NCI-H510A treated with DMSO at 0.1 percent for 48 hours (cell line): ENCODE measurements at regions not wholly inside any gene's neighbourhood (a gene's known extent, or its start where the extent isn't known, plus 50 kb on each side); places are given as distances from the start of the nearest gene placed in this dataset.
A peak's percentile ranks its signal among the peaks of the same experiment; 100 is the strongest.

ENCODE experiments used
- DNase-seq: peaks from one replicate; lab custom pipeline; 2025; lab: John Stamatoyannopoulos, UW

DNA sequence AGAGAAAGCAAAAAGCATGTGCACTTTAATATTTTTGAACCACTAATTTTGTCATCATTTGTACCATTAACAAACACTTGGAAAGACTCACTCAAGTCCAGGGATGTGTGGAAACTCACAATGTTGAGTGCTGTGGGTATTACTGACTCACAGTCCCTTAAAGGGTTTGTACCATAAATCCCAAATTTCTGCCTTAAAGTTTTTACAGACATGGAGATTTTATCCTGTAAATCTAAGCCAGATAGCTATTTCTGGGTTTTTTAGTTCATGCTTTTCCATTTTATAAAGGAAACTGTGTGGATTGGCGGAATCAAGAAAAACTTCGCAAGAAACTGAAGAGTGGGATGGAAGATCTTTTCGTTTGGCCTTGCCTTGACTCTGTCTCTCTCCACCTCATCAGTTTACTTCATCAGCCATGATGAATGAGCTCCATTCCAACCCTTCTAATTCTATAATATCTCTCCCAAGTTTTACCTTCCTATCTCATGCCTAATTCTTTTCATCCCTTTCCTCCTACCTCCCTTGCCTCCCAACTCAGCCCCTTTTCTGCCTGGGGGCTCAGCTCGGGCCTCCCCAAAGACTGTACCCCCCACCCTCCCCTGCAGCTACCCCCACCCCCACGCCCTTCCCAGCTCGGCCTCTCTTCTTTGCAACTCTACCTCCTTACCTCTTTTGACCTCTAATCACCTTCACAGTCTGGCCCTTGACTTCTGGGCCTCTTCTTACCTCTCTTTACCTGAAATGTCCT lies 218.5 kb upstream of the MKLN1 start:
- DNase-seq = peak; percentile 15

DNA sequence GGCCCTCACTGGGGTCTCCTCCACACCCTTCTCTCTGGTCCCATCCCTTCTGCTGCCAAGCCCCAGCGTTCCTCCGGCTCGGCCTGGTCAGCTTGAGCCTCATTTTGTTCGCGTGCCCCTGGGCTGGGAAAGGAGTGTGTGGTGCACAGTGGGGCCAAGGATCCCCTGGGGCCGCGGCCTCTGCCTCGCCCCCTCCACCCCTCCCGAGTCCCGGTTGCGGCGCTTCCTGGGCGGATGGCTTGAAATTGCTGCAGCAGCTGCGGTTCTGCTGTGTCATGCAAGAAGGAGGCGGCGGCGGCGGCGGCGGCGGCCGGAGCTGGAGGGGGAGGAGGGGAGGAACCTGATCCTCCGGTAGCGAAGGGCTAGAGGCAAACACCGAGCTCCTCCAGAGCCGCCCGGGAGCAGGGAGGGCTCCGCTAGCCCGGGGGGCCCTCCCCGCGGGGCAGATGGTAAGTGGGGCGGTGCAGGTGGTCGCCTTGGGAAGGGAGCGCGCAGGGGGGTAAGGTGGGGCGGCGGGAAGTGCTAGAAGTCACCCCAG lies 217.8 kb upstream of the MKLN1 start:
- DNase-seq = peak; percentile 34

- peak; percentile 44 for DNase-seq
Measured at GRCh38 chr7:131110297-131111080, 217.2 kb upstream of the MKLN1 start.

- DNase-seq = peak; percentile 45
Measured at GRCh38 chr7:131111081-131111576, 216.5 kb upstream of the MKLN1 start.

DNA sequence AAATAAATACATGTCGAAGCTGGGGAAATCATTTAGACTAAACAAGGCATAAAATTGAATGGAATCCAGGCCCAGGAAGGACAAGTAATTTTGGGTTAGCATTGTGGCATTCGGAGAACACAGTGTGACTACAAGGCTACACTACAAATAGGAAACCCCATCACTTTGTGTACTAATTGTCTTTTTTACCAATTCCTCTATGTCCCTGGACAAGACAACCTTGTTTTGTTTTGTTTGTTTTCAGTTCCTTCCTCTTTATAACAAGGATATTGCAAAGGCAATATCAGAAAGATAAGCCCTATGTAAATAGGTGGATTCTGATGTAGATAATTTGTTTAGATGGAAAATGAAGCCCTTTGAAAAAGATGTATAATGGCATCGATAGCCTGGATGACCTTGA lies 215.9 kb upstream of the MKLN1 start:
- no peak for DNase-seq

- DNase-seq = no peak
Measured at GRCh38 chr7:131112431-131112830, 215.2 kb upstream of the MKLN1 start.

GRCh38 chr7:131115340-131115739 lies 212.3 kb upstream of the MKLN1 start:
- DNase-seq = no peak

- DNase-seq = no peak
Measured at GRCh38 chr7:131117439-131117838, 210.2 kb upstream of the MKLN1 start.

GRCh38 chr7:131119381-131119780 lies 208.3 kb upstream of the MKLN1 start:
- no peak for DNase-seq

DNA sequence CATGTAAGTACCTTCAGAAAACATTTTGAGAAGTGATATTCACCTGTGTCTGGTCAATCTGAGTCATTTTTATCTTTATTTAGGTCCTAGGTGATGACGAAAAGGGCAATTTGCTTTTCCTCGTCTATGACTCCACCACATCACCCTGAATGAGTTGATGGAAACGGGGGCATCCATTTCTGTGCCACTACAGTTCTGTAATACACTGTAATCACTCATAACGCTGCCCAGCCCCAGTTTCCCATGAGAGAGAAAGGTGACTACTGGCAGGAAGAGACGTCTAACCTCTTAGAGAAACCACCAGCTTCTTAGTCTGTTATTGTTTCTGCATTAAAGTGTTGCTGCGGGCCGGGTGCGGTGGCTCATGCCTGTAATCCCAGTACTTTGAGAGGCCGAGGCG lies 205.3 kb upstream of the MKLN1 start:
- no peak for DNase-seq

- DNase-seq = no peak
Measured at GRCh38 chr7:131124001-131124629, 203.6 kb upstream of the MKLN1 start.

DNA sequence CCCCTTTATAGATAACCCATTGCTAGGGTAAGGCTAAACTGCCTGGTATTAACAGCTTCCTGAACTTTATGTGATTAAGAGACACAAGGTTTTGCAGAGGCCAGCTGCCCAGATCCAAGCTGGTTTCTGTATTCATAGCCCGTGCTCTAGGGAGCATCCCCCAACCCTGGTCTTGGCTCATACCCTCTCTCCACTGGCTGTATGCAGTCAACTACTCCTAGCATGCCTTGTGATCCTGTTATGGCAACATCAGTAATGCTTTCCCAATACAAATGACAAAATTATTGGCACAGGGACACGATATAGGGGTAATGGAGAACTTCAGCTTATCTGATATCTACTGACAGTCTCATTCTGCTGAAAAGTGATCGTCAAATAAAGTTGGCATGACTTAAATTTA lies 202.8 kb upstream of the MKLN1 start:
- no peak for DNase-seq

DNA sequence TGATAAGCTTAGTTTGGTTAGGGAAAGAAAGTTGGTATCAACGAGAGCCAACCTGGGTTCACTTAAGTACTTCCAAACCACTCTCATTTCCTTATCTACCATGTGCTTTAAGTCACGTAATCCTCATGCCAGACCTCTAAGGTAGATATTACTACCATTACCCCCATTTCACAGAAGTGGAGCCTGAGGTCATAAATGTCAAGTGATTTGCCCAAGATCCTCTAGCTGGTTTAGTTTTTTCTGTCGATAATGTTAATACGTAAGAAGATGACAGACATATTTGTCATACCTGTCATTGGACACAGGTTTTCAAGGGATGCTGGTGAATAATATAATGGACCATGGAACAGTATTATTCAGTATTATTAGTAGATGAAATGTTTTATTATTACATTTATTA lies 197.4 kb upstream of the MKLN1 start:
- DNase-seq = no peak

GRCh38 chr7:131131012-131131745 lies 196.5 kb upstream of the MKLN1 start:
- no peak for DNase-seq

DNA sequence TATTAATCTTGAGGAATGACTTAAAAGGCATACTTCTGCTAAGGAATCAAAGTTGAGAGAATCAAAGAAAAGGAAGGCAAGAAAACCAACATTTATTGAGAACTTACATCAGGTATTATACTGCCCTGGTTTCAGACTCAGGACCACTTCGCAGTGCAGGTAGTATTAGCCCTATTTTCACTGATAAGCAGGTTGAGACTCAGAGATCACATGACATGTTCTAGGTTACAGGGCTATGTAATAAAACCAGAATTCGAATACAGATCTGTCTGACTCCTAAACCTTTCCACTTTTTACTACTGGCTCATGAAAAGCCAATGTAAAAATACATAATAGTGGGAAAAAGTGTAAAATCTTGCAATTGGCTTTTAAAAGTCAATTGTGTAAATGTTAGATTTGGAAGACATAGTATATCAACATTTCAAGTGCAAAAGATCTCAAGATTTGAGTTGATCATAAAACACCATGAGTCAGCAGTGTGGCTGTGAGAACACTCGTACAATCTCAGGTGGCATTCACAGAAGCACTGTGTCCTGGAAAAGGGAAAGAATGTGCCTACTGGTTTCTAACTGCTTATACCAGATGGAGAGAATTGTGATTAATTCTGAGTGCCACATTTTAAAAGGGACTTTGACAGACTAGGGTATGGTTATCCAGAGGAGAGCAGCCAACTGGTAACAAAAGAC lies 195.8 kb upstream of the MKLN1 start:
- DNase-seq = no peak

DNA sequence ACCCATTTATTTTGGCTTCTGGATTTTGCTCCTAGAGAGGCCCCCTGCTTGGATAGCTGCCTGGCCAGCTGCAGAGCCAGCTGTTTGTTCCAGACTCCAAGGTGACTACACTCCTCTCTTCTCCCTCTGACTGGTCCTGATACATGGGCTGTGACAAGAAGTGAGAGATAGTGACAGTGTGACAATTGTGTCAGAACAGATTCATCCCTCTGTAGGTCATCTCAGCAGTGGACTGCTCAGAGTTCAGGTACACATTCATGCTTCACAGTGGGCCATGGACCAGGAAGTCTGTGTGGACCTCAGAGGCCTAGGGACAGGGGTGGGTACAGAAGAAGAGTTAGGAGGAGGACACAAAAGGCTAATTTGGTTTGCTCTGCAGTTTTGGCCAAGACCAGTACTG lies 188.2 kb upstream of the MKLN1 start:
- no peak for DNase-seq

DNA sequence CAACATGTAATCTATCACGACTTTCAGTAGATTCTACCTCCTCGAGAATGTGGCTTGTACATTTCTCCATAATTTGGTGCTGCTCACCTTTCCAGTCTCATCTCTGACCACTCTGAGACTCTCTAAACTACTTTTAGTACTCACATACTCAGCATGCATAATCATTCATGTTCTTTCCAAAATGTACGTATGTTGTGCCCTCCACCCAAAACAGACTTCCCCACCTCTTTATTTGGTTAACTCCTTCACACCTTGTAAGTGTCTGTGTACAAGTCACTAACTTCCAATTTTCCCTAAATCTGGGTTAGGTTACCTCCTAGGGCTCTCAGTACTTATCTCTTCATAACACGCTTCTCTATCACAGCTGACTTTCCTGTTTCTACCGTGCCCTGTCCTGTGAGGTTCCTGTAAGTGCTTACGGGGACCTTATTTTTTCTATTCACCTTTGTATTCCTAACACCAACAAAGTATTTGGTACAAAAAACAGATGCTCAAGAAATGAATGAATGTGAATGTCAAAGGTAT lies 186.2 kb upstream of the MKLN1 start:
- no peak for DNase-seq

DNA sequence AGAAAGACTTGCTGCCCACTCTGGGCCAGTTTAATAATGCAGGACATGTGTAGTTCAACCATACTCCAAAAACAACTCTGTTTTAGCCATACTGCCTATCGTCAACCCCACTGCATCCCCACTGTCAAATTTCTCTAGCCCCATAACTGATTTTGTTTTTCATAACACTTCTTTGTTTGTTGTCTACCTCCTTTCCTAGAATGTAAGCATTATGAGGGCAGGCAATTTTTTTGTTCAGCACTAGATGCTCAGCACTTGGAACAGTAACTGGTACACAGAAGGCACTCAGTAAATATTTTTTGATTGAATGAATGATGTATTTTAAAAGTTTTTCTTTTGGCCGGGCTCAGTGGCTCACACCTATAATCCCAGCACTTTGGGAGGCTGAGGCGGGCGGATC lies 183.8 kb upstream of the MKLN1 start:
- no peak for DNase-seq

DNA sequence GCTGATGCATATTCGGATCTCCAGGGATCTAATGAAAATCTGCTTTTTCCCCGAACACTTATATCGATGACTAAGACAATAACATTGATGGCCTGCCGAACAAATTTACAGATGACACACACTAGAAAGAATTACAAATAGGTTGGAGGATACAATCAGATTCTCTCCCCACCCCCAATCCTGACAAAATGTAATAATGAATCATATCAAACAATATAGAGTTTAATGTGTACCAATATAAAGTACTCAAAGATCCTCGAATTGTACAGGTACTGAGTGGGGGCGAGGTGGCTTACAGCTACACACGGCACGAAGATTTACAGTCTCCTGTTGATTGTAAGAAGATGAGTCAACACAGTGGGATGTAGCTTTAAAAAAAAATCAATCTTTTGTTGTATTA lies 182.7 kb upstream of the MKLN1 start:
- no peak for DNase-seq

- DNase-seq = peak; percentile 1
Measured at GRCh38 chr7:131145770-131146169, 181.9 kb upstream of the MKLN1 start.

DNA sequence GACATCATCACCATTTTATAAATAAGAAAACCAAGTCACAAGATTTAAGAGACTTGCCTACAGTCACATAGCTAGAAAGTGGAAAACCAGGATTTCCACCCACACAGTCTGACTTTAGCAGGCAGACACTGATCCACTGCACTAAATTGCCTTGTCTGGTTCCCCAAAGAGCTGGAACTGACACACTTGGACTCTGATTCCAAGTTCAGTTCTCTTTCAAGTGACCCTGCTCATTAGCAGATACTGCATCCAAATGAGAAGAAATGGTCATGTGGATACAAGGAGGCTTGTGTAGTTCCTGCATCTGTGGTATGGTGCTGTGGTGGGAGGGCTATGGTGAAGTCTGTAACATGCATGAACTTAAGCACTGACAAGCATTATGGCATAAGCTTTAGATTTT lies 180.1 kb upstream of the MKLN1 start:
- no peak for DNase-seq
